PC-9 (cell line): ENCODE measurements at regions not wholly inside any gene's neighbourhood (a gene's known extent, or its start where the extent isn't known, plus 50 kb on each side); places are given as distances from the start of the nearest gene placed in this dataset.

ENCODE experiments used
- CTCF ChIP-seq: fragments of 200-600 bp; sonication (generic); conservative IDR thresholded peaks from 2 replicates; pipeline ENCODE4 v1.6.1; 2017; ENCODE audit warnings: mixed run types, antibody characterized with exemption, mild to moderate bottlenecking, moderate library complexity
- EZH2 ChIP-seq: fragments of 200-600 bp; sonication (generic); IDR thresholded peaks from 2 replicates; pipeline ENCODE4 v1.8.0; 2017; ENCODE audit warnings: antibody characterized with exemption, low read depth

- TF ChIP-seq EZH2 = no peak
- TF ChIP-seq CTCF = no peak
Measured at GRCh38 chr10:130458509-130458908, 322.3 kb downstream of the GLRX3 start.
